ENCODE measurements at regions not wholly inside any gene's neighbourhood (a gene's known extent, or its start where the extent isn't known, plus 50 kb on each side); places are given as distances from the start of the nearest gene placed in this dataset.

- no TSS peak for BruUV-seq (replicated peaks)
- intact Hi-C loops (cut with micrococcal nuclease) (no loop called here), dilution Hi-C loops (cut with MboI; ENCODE audit: extremely low pct_ligation_motif_present, low sequenced_read_pairs) (no loop called here)
- TF ChIP-seq CTCF (IDR thresholded peaks at IDR 0.05; ENCODE audit: extremely low read depth in 1 of 2, insufficient read depth in 1 of 2, low read depth in 1 of 2, low read length in 2 of 2) (no peak), POLR2A (IDR thresholded peaks at IDR 0.05; ENCODE audit: low read depth, low read length) (no peak), POLR2AphosphoS5 (IDR thresholded peaks at IDR 0.05; ENCODE audit: insufficient read depth, low read depth, low read length) (no peak), JUN (IDR thresholded peaks at IDR 0.05; ENCODE audit: borderline replicate concordance, insufficient read depth, insufficient read length, low read depth) (no peak), MAX (IDR thresholded peaks at IDR 0.05; ENCODE audit: insufficient read depth, insufficient read length) (no peak), MYC (IDR thresholded peaks at IDR 0.05; ENCODE audit: low read depth, low read length) (no peak), EZH2 (IDR thresholded peaks at IDR 0.05; ENCODE audit: borderline replicate concordance, low read depth, low read length, severe bottlenecking) (no peak), FOS (IDR thresholded peaks at IDR 0.05; ENCODE audit: borderline replicate concordance, insufficient read depth, low read length) (no peak), GATA2 (IDR thresholded peaks at IDR 0.05; ENCODE audit: insufficient read depth, insufficient read length, low read depth, low read length) (no peak)
- Histone ChIP-seq H3K36me3 (ENCODE audit: control insufficient read depth in 2 of 2, extremely low read depth in 1 of 2, insufficient read depth in 2 of 2, low read length in 2 of 2) (no peaks in the 10 kb centered on the region), H3K4me3 (replicated peaks in 1 of 3; ENCODE audit: insufficient read depth in 1 of 3, low read depth in 1 of 3, low read length in 3 of 3) (no peak overlapping the region), H3K27ac (ENCODE audit: insufficient read depth, low read depth, low read length) (no peak overlapping the region), H3K79me2 (ENCODE audit: control insufficient read depth, insufficient read depth, low read length) (no peaks in the 10 kb centered on the region), H3K9ac (replicated peaks; ENCODE audit: extremely low read depth, insufficient read depth, low read length) (no peak overlapping the region), H3K9me1 (replicated peaks; ENCODE audit: control insufficient read depth, extremely low read depth, insufficient read depth, low read length) (no peaks in the 10 kb centered on the region), H3K4me2 (ENCODE audit: insufficient read depth, low read length) (no peak overlapping the region), H2AFZ (ENCODE audit: low read depth, low read length) (no peak overlapping the region), H4K20me1 (replicated peaks; ENCODE audit: control insufficient read depth, extremely low read depth, insufficient read depth, low read length) (no peaks in the 10 kb centered on the region), H3K9me3 (replicated peaks; ENCODE audit: control insufficient read depth, insufficient read depth, low read length) (no peaks in the 10 kb centered on the region), H3K4me1 (ENCODE audit: control insufficient read depth, extremely low read depth, insufficient read depth, low read length) (no peaks in the 10 kb centered on the region), H3K27me3 (ENCODE audit: control insufficient read depth in 2 of 2, insufficient read depth in 2 of 2, low read length in 2 of 2) (no peaks in the 10 kb centered on the region)
- POLR2A ChIA-PET: no interaction called here
- FAIRE-seq (no peak), DNase-seq (ENCODE audit: low read depth, low spot score) (no peak)
- CTCF ChIA-PET: no interaction called here
Measured at GRCh38 chr10:10731366-10731765, 286.3 kb upstream of the CELF2 start.

Measured in endothelial cell of umbilical vein (primary cell).